ENCODE measurements at regions not wholly inside any gene's neighbourhood (a gene's known extent, or its start where the extent isn't known, plus 50 kb on each side); places are given as distances from the start of the nearest gene placed in this dataset.

- peak; percentile 78 for TF ChIP-seq CTCF (conservative IDR thresholded peaks at IDR 0.05; ENCODE audit: low read length)
- no peak for TF ChIP-seq EZH2phosphoT487 (IDR thresholded peaks at IDR 0.05; ENCODE audit: borderline replicate concordance, low read depth, low read length)
Measured at GRCh38 chr11:81658722-81659121, 1074.9 kb downstream of the FAM181B start.
